H9 (cell line): ENCODE measurements at regions not wholly inside any gene's neighbourhood (a gene's known extent, or its start where the extent isn't known, plus 50 kb on each side); places are given as distances from the start of the nearest gene placed in this dataset.

Experiments
- DNase-seq: peaks from one replicate; pipeline ENCODE4 v3.0.0-alpha.2; 2017
- H2AFZ ChIP-seq: one replicate; pipeline ENCODE4 v1.6.1; 2013; ENCODE audit warnings: mild to moderate bottlenecking, low read length, control low read depth, moderate library complexity
- H2AK5ac ChIP-seq: 2 replicates; pipeline ENCODE4 v1.6.1; 2013; ENCODE audit warnings: low read length, control low read depth, mixed read lengths; ENCODE audit not compliant: insufficient read length
- H2BK120ac ChIP-seq: one replicate; pipeline ENCODE4 v1.6.1; 2013; ENCODE audit warnings: low read depth, mild to moderate bottlenecking, low read length, control low read depth, inconsistent platforms; ENCODE audit not compliant: poor library complexity, severe bottlenecking
- H2BK12ac ChIP-seq: 2 replicates; pipeline ENCODE4 v1.6.1; 2013; ENCODE audit warnings: low read length, control low read depth, mixed read lengths, low read depth; ENCODE audit not compliant: insufficient read length
- H2BK15ac ChIP-seq: 2 replicates; pipeline ENCODE4 v1.6.1; 2013; ENCODE audit warnings: low read depth, low read length, control low read depth
- H2BK20ac ChIP-seq: one replicate; pipeline ENCODE4 v1.6.1; 2013; ENCODE audit warnings: low read depth, mild to moderate bottlenecking, low read length, control low read depth, inconsistent platforms; ENCODE audit not compliant: poor library complexity, severe bottlenecking
- H2BK5ac ChIP-seq: 2 replicates; pipeline ENCODE4 v1.6.1; 2013; ENCODE audit warnings: low read length, control low read depth, mixed read lengths; ENCODE audit not compliant: insufficient read length
- H3K14ac ChIP-seq: 2 replicates; pipeline ENCODE4 v1.6.1; 2013; ENCODE audit warnings: low read length, control low read depth; ENCODE audit not compliant: insufficient read depth
- H3K18ac ChIP-seq: 2 replicates; pipeline ENCODE4 v1.6.1; 2013; ENCODE audit warnings: low read depth, mild to moderate bottlenecking, mixed read lengths, low read length, control low read depth; ENCODE audit not compliant: insufficient read length
- H3K23ac ChIP-seq: 2 replicates; pipeline ENCODE4 v1.6.1; 2013; ENCODE audit warnings: low read length, control low read depth, mixed read lengths, low read depth; ENCODE audit not compliant: insufficient read length
- H3K23me2 ChIP-seq: 2 replicates; pipeline ENCODE4 v1.6.1; 2013; ENCODE audit warnings: low read depth, mild to moderate bottlenecking, mixed read lengths, low read length, control low read depth; ENCODE audit not compliant: insufficient read length, poor library complexity, severe bottlenecking
- H3K27ac ChIP-seq: 2 replicates; pipeline ENCODE4 v1.5.1; 2013; ENCODE audit warnings: low read length, control low read depth, mixed read lengths, low read depth; ENCODE audit not compliant: insufficient read length
- H3K27me3 ChIP-seq: 2 replicates; pipeline ENCODE4 v1.6.1; 2013; ENCODE audit warnings: low read length, control low read depth, inconsistent platforms; ENCODE audit not compliant: insufficient read depth
- H3K4ac ChIP-seq: 2 replicates; pipeline ENCODE4 v1.6.1; 2013; ENCODE audit warnings: low read depth, mild to moderate bottlenecking, control low read depth, inconsistent platforms, low read length, moderate library complexity
- H3K4me1 ChIP-seq: 2 replicates; pipeline ENCODE4 v1.6.1; 2013; ENCODE audit warnings: low read length, control low read depth, inconsistent platforms; ENCODE audit not compliant: insufficient read depth
- H3K4me2 ChIP-seq: 2 replicates; pipeline ENCODE4 v1.6.1; 2013; ENCODE audit warnings: low read length, control low read depth, mixed read lengths; ENCODE audit not compliant: insufficient read length, insufficient read depth
- H3K56ac ChIP-seq: 2 replicates; pipeline ENCODE4 v1.6.1; 2013; ENCODE audit warnings: low read depth, mild to moderate bottlenecking, mixed read lengths, low read length, control low read depth; ENCODE audit not compliant: insufficient read length
- H3K79me1 ChIP-seq: 2 replicates; pipeline ENCODE4 v1.6.1; 2013; ENCODE audit warnings: low read depth, mild to moderate bottlenecking, moderate library complexity, low read length, control low read depth, inconsistent platforms; ENCODE audit not compliant: insufficient read depth, poor library complexity, severe bottlenecking
- H3K79me2 ChIP-seq: 2 replicates; pipeline ENCODE4 v1.6.1; 2013; ENCODE audit warnings: low read length, control low read depth, inconsistent platforms; ENCODE audit not compliant: insufficient read depth
- H3K9ac ChIP-seq: 2 replicates; pipeline ENCODE4 v1.6.1; 2013; ENCODE audit warnings: low read length, control low read depth, mixed read lengths; ENCODE audit not compliant: insufficient read length; ENCODE audit errors: extremely low read depth
- H3K9me3 ChIP-seq: one replicate; pipeline ENCODE4 v1.6.1; 2013; ENCODE audit warnings: low read depth, low read length, inconsistent platforms; ENCODE audit not compliant: control insufficient read depth
- H3T11ph ChIP-seq: one replicate; pipeline ENCODE4 v1.6.1; 2013; ENCODE audit warnings: mild to moderate bottlenecking, low read length, control low read depth, inconsistent platforms
- H4K20me1 ChIP-seq: one replicate; pipeline ENCODE4 v1.6.1; 2013; ENCODE audit not compliant: control insufficient read depth, insufficient read length, insufficient read depth
- H4K5ac ChIP-seq: 2 replicates; pipeline ENCODE4 v1.6.1; 2013; ENCODE audit warnings: low read depth, mild to moderate bottlenecking, mixed read lengths, low read length, control low read depth; ENCODE audit not compliant: insufficient read length
- H4K8ac ChIP-seq: replicated peaks from 2 replicates; pipeline ENCODE4 v1.6.1; 2013; ENCODE audit warnings: low read length, control low read depth, mixed read lengths, low read depth; ENCODE audit not compliant: insufficient read length
- H4K91ac ChIP-seq: 2 replicates; pipeline ENCODE4 v1.6.1; 2013; ENCODE audit warnings: low read depth, mild to moderate bottlenecking, moderate library complexity, mixed read lengths, low read length, control low read depth; ENCODE audit not compliant: insufficient read length
- H3K27ac Mint-ChIP-seq, 3 experiments: 2 replicates in 2 of 3; 3 replicates in 1 of 3; pipeline ENCODE4 v1.8.0; 2020 to 2021; ENCODE audit warnings: mixed read lengths in 3 of 3, mild to moderate bottlenecking in 1 of 3, moderate library complexity in 1 of 3
- H3K27me3 Mint-ChIP-seq: 2 replicates; pipeline ENCODE4 v1.8.0; 2021; ENCODE audit warnings: low read depth, mild to moderate bottlenecking, moderate library complexity, mixed read lengths
- H3K36me3 Mint-ChIP-seq, 3 experiments: 2 replicates in 2 of 3; 3 replicates in 1 of 3; pipeline ENCODE4 v1.8.0; 2020 to 2021; ENCODE audit warnings: low read depth in 3 of 3, mixed read lengths in 3 of 3; ENCODE audit not compliant: insufficient read depth in 1 of 3
- H3K4me1 Mint-ChIP-seq, 2 experiments: 2 replicates each; pipeline ENCODE4 v1.8.0; 2020; ENCODE audit warnings: mixed read lengths in 2 of 2
- H3K4me3 Mint-ChIP-seq, 2 experiments: 2 replicates in 1 of 2; 3 replicates in 1 of 2; pipeline ENCODE4 v1.8.0; 2020 to 2021; ENCODE audit warnings: mild to moderate bottlenecking in 2 of 2, mixed read lengths in 2 of 2, moderate library complexity in 1 of 2
- H3K9me3 Mint-ChIP-seq, 2 experiments: 2 replicates in 1 of 2; 3 replicates in 1 of 2; pipeline ENCODE4 v1.8.0; 2020; ENCODE audit warnings: mild to moderate bottlenecking in 2 of 2, mixed read lengths in 2 of 2, moderate library complexity in 1 of 2
- WGBS: extraction: QIAGEN DNeasy Blood & Tissue Kit; methylation state at CpG from one replicate; pipeline ENCODE4 v1.1.7; 2013; ENCODE audit warnings: missing lambda C conversion rate, low lambda C conversion rate, mixed read lengths; ENCODE audit not compliant: insufficient read length; ENCODE audit errors: extremely low coverage; 5-methylcytosine and 5-hydroxymethylcytosine counted together
- TF ChIP-seq, protein P1 (sequence below): fragments of 200-600 bp; sonication (generic); conservative IDR thresholded peaks from 3 replicates; pipeline ENCODE4 v1.8.0; 2021; ENCODE audit warnings: antibody characterized with exemption, mild to moderate bottlenecking

GRCh38 chr2:453132-453531 lies 165.2 kb upstream of the ALKAL2 start:
- no peak overlapping the region for H3T11ph ChIP-seq
- no peak overlapping the region for H3K27ac ChIP-seq
- H3K4me1 ChIP-seq = peaks cover 3% of the 10 kb centered on the region; the same call in 1 of the 2 replicates
- H3K23ac ChIP-seq = no peak overlapping the region
- H3K14ac ChIP-seq = no peak overlapping the region
- no peak overlapping the region for H3K4ac ChIP-seq
- no peak overlapping the region for H2AFZ ChIP-seq
- H4K8ac ChIP-seq = no peak overlapping the region
- no peak overlapping the region for H2BK12ac ChIP-seq
- Mint-ChIP-seq H3K27me3 (peaks cover 4% of the 10 kb centered on the region; the same call in 1 of the 2 replicates), H3K36me3 (no peaks in the 10 kb centered on the region), H3K9me3 (peaks cover 0 to 4% of the 10 kb centered on the region in 2 experiments; a peak in 1 of 5 replicates), H3K27ac (peak overlapping the region in 1 of 3 experiments; percentile 56; a peak in 1 of 7 replicates), H3K4me3 (no peak overlapping the region), H3K4me1 (peaks cover 11 to 15% of the 10 kb centered on the region in 2 experiments)
- TF ChIP-seq, protein P1, sequence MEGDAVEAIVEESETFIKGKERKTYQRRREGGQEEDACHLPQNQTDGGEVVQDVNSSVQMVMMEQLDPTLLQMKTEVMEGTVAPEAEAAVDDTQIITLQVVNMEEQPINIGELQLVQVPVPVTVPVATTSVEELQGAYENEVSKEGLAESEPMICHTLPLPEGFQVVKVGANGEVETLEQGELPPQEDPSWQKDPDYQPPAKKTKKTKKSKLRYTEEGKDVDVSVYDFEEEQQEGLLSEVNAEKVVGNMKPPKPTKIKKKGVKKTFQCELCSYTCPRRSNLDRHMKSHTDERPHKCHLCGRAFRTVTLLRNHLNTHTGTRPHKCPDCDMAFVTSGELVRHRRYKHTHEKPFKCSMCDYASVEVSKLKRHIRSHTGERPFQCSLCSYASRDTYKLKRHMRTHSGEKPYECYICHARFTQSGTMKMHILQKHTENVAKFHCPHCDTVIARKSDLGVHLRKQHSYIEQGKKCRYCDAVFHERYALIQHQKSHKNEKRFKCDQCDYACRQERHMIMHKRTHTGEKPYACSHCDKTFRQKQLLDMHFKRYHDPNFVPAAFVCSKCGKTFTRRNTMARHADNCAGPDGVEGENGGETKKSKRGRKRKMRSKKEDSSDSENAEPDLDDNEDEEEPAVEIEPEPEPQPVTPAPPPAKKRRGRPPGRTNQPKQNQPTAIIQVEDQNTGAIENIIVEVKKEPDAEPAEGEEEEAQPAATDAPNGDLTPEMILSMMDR = no peak
- H2BK5ac ChIP-seq = no peak overlapping the region
- H2BK120ac ChIP-seq = no peak overlapping the region
- no peaks in the 10 kb centered on the region for H3K9me3 ChIP-seq
- H3K79me1 ChIP-seq = no peaks in the 10 kb centered on the region
- no peaks in the 10 kb centered on the region for H3K79me2 ChIP-seq
- WGBS = no CpG with 5 or more reads among the region's 11 CpGs
- no peak overlapping the region for H4K91ac ChIP-seq
- no peak overlapping the region for H3K9ac ChIP-seq
- H2BK20ac ChIP-seq = no peak overlapping the region
- H3K4me2 ChIP-seq = no peak overlapping the region
- H3K56ac ChIP-seq = no peak overlapping the region
- H2AK5ac ChIP-seq = no peak overlapping the region
- H2BK15ac ChIP-seq = no peak overlapping the region
- H4K20me1 ChIP-seq = no peaks in the 10 kb centered on the region
- peak; percentile 5 for DNase-seq
- H4K5ac ChIP-seq = no peak overlapping the region
- H3K27me3 ChIP-seq = no peaks in the 10 kb centered on the region
- H3K18ac ChIP-seq = no peak overlapping the region
- no peaks in the 10 kb centered on the region for H3K23me2 ChIP-seq
